ENCODE measurements at regions not wholly inside any gene's neighbourhood (a gene's known extent, or its start where the extent isn't known, plus 50 kb on each side); places are given as distances from the start of the nearest gene placed in this dataset.

GRCh38 chr1:177865807-177866206 lies 104.1 kb downstream of the SEC16B start:
- TF ChIP-seq CHD1 (IDR thresholded peaks at IDR 0.05; ENCODE audit: low read depth, low read length) (no peak), MXI1 (IDR thresholded peaks at IDR 0.05; ENCODE audit: borderline replicate concordance, low read depth, low read length) (no peak), ELK1 (IDR thresholded peaks at IDR 0.05; ENCODE audit: borderline replicate concordance, low read depth, low read length) (no peak), BHLHE40 (IDR thresholded peaks at IDR 0.05; ENCODE audit: low read depth, low read length) (no peak), CTCF (conservative IDR thresholded peaks at IDR 0.05; ENCODE audit: low read depth, low read length) (no peak), RCOR1 (IDR thresholded peaks at IDR 0.05; ENCODE audit: insufficient replicate concordance, low read length) (no peak), POLR2A (IDR thresholded peaks at IDR 0.05; ENCODE audit: low read depth, low read length) (no peak), USF2 (IDR thresholded peaks at IDR 0.05; ENCODE audit: low read depth, low read length) (no peak), RFX5 (IDR thresholded peaks at IDR 0.05; ENCODE audit: low read depth, low read length) (no peak), NFE2L2 (IDR thresholded peaks at IDR 0.05; ENCODE audit: low read depth, low read length) (no peak), MAFK (IDR thresholded peaks at IDR 0.05; ENCODE audit: low read depth, low read length) (no peak)
